NT2/D1 (cell line): ENCODE measurements at regions not wholly inside any gene's neighbourhood (a gene's known extent, or its start where the extent isn't known, plus 50 kb on each side); places are given as distances from the start of the nearest gene placed in this dataset.

Experiments
- SUZ12 ChIP-seq: IDR thresholded peaks from 2 replicates; pipeline ENCODE4 v1.6.1; 2011; ENCODE audit not compliant: insufficient read length, insufficient read depth; ENCODE audit errors: extremely low read depth
- YY1 ChIP-seq: IDR thresholded peaks from 2 replicates; pipeline ENCODE4 v1.6.1; 2011; ENCODE audit not compliant: insufficient read length, insufficient read depth

DNA sequence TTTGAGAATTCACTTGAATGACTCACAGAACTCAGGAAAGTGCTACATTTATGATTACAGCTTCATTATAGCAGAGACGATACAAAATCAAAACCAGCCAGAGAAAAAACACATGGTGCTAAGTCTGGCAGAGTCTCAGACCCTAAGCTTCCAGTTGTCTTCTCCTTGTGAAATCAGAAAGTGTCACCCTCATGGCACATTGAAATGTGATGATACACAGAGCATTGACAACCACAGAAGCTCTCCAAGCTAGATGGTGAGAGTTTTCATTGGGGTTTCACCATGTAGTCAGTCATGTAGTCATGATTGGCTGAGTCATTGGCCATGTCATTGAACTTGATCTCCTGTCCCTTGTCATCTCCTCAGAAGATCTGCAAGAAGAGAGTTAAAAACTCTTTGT is 526.6 kb downstream of the MRPL39 start:
- TF ChIP-seq SUZ12 (no peak), YY1 (no peak)
